HG02642 (cell line): ENCODE measurements at regions not wholly inside any gene's neighbourhood (a gene's known extent, or its start where the extent isn't known, plus 50 kb on each side); places are given as distances from the start of the nearest gene placed in this dataset.

Source experiments
- ATAC-seq: cut with Tn5 transposase; IDR thresholded peaks from one replicate; pipeline ENCODE4 v1.9.1; 2021; ENCODE audit warnings: mild to moderate bottlenecking; ENCODE audit not compliant: unreplicated experiment, poor library complexity

DNA sequence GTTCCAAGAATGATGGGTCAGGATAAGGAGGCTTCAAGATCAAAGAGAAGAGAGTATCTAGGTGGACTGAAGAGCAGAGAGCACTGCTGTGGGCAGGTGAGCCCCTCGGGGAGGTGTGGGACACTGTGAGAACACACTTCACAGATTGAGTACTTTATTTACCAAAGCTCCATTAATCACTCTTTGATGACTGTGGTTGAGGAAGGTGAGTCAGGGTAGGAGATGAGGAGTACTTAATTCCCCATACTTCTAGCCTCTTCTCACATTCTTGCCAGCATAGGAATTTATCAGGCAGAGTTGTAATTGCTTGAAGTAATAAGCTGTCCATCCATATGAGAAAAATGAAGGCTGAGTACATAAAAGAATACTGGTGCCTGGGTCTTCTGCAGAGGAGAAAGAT is 375.3 kb downstream of the PCDH10 start:
- no peak for ATAC-seq

DNA sequence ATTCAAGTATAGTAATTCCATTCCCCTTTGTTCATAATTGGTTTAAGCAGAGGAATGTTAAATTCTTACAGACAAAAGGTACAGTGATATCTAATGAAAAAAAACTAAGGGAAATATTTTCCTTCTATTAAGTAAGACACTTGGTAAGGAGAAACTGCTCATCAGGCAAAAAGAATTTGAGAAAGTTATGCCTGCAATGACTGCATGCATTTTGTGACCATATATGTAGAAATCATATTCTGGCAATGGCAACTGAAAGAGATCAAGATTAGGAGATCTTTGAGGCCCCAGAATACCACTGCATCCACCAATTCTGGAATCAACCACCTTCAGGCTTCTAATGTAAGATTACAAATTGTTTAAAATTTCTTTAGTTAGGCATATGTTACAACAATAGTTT is 364.8 kb downstream of the PCDH10 start:
- ATAC-seq, result no peak

DNA sequence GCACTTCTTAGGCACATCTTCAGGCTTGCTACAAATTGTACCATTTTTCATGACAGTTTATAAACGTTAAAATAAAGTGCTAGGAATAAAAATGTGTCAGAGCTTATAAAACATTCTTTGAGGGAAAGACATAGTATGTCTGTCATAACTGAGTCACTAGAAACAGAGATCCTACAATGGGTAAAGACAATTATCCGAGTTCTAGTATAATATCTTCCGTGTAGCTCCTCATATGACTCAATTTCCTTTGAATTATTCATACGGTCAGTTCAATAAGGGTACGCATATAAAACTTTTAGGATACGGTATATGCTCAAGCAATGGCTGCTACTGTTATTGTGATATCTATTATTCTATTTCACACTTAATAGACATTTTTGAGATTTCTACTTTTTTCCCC is 349.1 kb downstream of the PCDH10 start:
- ATAC-seq, result no peak

DNA sequence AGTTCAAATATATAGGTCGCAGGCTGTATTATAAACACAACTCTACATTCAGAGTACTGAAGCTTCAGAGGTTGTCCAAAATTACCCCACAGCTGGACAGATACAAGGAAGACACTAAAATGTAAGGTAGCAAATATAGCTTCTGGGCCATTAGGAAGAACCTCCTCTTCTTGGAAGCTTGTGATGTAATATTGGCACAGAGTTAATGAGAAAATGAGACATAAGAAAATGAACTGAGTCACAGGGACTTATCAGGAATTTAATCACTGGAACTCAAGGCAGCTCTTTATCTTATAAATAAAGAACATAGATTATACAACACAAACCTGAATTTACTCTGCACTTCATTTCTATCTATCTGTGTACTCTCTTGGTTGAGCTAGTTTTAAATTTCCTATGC is 344.7 kb downstream of the PCDH10 start:
- ATAC-seq, result no peak

DNA sequence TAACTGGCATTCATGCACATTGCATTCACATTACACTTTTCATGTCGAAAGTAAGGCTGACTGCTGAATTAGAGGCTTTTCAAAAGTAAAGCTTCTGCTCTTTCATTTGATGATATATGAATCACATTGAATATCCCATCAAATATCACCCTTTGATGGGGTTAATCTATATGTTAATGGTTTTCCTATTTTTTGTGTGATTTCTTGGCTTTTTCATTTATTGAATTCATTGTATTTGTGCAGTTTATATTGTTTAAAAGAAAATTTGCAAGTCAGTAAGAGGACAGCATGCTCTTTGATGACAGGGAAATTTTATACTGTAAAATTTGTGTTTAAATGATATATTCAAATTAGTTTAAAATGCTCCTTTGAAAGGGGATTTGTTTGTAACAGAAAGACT is 344.1 kb downstream of the PCDH10 start:
- no peak for ATAC-seq

DNA sequence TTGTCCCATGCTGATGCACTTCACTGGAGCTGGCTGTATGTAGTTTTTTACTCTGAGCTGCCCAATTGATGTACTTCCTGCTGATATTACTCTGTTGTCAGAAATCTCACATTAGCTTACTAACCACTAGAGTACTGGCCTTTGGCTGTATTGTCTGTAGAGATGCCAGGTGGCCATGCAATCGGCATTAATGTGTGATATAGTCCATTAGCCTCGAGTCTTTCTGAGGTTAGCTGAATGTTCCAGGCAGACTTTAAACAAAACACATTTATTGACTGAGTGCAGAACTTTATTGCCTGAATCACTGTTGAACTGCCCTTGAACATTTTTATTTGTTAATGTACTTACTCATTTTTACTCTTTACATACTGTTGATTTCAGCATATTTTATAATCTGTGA is 335.2 kb downstream of the PCDH10 start:
- no peak for ATAC-seq

DNA sequence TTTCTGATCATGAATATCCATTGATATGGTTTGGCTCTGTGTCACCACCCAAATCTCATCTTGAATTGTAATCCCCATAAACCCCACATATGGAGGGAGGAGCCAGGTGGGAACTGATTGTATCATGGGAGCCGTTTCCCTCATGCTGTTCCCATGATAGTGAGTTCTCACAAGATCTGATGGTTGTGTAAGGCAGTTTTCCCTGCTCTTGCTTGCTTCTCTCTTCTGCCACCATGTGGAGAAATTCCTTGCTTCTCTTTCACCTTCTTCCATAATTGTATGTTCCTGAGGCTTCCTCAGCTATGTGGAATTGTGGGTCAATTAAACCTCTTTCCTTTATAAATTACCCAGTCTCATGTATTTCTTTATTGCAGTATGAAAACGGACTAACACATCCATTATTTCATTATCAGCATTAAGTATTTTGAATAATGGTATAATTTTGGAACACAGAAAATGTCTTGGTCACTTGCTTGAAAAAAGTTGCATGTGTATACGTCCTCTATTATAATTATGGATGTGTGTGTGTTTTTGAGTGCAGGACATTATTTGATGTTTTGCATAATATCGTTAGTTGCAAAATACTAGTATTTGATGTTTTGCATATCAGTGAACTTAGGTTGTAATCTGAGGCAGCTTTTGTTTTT is 334.6 kb downstream of the PCDH10 start:
- ATAC-seq, result no peak

DNA sequence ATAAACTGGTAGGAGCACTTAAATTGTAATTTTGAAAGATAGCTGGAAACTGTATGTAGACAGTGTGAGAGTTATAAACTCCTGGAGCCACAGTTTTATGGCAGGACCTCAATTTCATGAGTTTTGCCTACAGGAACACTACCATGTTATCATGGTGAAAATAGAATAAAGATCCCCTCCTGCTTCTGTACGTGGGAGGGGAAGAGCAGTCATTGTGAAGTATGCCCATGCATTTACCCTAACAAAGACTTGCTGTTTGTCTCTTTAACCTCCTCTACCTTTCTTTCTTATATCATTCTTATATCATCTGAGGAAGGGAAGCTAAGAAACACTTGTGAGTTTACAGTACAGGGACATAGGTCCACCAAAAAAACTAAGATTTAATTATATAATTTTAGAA is 327.0 kb downstream of the PCDH10 start:
- ATAC-seq, result no peak

DNA sequence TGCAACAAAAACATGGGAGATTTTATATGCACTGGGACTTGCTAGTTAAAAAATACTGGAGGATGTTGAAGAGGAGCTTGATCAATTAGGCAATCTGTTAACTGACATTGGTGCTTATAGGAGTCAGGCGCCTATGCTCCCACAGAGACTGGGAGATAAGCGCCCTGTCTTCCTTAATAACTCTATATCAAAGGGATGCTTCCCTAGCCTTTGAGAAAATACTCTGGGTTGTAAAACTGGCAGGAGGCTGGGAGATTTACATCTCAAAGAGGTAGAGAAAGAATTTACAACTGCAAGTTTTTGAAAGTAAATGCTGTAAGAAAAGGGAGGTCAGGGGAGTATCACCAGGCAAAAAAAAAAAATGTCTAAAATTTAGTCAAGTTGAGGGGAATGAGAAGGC is 325.4 kb downstream of the PCDH10 start:
- no peak for ATAC-seq

DNA sequence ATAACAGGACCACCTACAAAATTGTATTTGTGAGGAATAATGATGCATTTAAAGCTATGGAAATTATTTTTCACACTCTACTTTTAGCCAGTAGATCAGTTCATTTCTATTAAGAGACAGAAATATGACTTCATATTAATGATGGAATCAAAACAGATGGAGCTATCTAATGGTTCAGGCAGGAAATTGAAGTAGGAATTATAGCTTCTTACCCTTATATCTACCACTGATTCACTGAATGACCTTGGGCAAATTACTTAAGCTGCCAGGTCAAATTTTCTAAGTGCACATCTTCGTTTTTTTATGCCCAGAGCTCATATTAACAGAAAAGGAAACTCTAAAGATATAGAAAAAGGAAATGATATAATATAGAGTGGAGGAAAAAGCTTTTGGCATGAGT is 323.1 kb downstream of the PCDH10 start:
- no peak for ATAC-seq

DNA sequence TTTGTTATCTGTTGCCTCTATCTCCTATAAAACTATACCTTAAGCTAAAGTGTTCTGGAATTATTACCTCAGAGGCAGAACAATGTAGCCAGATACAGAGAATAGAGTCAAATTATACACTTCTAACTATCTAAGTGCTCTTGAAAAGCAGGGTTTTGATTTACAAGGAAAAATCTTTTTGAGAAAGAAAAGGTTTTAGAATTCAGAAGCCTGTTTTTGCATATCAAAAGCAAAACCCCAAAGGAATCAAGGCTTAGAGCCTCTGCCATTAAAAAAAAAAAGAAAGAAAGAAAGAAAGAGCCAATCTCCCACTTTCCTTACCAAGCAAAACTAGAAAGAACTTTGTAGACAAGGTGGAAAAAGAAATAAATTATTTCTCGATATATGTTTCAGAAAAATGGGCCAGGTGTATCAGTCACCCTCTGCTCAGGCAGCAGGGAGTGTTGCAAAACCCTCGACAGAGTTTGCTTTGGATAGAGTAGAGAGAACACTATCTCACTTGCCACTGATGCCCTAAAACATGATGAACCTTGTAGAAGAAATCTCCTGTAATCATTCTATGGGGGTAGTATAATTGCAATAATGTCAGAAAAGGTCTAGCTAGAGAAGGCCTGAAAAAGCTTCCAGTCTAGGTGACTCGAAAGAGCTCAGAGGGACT is 318.3 kb downstream of the PCDH10 start:
- no peak for ATAC-seq

DNA sequence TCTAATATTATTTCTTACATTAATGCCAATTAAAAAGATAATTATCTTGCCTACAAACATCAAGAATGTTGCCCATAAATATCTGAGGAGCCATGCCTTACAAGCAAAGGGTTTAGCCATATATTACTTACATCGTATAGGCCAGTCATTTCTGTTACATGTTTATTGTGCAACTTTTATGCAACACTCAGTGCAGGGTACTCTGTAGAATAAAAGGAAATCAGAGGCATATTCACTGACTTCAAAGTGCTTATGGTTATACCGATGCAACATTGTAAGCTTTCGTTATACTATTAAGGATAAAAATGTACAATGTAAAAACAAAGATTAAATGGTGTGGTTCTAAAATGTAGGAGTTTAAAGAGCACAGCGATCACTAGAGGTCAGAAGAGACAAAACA is 315.9 kb downstream of the PCDH10 start:
- ATAC-seq, result no peak

DNA sequence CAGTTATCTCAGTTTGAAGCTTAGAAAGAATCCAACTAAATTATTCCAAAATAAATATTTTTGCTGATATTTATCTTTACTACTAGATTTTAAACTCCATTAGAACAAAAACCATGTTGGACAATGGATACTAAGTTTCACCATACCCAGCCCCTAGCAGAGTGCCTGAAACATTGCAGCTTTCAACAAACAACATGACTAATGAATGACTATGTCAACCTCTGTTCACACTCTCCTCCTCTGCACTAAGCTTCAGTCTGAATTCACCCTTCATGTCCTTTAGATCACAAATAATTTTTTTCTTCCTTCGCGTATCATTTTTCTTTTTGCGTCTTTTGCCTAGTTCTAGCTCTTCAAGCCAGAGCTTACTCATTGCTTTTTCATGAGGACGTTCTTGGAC is 315.2 kb downstream of the PCDH10 start:
- no peak for ATAC-seq

DNA sequence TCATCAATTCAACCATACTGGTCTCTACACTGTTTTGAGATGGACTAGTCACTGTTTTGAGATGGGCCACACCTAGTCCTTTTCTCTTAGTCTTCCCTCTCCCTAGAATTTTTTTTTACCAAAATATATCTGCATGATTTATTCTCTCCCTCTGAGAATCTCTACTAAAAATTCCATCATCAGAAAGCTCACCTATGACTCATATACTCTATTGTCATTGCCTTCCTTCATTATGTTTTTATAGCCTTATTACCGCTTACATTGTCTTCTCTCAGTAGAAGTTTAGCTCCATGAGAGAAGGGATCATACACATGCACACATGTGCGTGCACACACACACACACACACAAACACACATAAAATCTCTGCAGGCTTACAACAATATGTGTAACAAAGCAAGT is 303.6 kb downstream of the PCDH10 start:
- no peak for ATAC-seq

DNA sequence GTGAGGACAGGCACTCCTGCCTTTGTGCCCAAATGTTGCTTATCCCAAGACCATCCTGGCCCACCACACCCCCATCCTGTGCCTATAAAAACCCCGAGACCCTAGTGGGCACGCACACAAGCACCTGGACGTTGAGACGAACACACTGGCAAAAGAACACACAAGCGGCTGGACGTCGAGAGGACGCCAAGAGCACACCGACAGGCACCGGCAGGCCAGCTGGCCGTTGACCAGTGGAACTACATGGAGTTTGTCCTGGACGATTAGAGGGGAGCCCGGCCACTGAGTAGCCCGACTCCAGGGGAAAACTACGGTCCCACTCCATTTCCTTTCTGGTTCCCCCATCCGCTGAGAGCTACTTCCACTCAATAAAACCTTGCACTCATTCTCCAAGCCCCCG is 301.7 kb downstream of the PCDH10 start:
- ATAC-seq, result no peak

DNA sequence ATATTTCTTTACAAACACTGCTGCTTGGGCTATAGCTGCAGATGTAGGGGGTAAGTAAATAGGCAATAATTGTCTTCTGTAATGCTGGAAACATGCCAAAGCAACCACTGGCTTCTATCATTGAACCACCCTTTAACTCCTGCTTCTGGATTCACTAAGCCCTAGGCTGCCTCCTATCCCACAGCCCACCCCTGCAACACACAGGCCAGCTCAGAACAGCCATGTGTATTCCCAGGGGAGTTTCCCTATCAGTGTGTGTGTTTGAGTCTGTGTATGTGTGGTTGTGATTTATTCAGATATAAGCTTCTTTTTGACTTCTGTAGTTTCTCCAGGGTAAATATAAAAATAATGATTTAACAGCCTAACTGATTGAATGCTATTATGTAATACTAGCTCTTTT is 291.3 kb downstream of the PCDH10 start:
- no peak for ATAC-seq

DNA sequence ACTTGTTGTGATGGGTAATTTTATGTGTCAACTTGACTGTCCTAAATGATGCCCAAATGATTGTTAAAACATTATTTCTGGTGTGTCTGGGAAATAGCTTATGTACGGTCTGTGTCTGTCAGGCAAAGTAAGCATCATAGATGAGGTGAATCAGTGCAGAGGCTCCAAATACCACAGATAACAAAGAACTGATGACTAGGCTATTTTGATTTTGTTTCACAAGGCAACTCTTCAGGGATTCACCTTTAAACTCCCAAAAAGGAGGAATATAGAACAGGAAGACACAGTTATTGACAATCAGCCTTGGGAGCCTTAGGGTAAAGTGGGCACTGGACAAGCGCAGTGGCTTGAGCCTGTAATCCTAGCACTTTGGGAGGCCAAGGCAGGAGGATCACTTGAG is 290.7 kb downstream of the PCDH10 start:
- ATAC-seq, result no peak

DNA sequence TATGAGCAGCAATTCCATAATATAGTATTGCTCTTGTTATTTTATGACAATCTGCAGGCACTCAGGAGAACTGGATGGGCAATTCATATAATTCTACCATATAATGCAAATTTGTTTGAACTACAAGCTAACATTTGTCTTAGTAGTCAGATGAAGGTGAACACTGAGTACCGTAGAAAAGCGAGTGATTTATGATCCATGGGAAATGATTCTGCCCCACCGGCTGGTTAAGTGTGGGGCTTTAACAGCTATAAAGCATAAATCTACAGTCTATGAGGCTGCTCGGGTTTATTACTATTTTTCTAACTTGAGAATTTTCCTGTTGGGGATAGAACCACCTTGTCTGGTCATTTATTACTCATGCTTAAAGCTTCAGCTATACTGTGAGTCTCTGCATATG is 275.5 kb downstream of the PCDH10 start:
- ATAC-seq, result no peak

DNA sequence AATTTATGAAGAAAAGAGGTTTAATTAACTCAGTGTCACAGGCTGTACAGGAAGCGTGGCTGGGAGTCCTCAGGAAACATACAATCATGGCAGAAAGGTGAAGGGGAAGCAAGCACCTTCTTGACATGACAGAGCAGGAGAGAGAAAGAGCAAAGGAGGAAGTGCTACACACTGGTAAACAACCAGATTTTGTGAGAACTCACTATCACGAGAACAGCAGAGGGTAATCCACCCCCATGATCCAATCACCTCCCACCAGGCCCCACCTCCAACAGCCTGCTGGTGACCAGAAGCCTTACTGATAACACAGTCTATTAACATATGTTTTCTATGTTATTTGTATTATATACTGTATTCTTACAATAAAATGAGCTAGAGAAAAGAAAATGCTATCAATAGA is 254.8 kb downstream of the PCDH10 start:
- no peak for ATAC-seq

DNA sequence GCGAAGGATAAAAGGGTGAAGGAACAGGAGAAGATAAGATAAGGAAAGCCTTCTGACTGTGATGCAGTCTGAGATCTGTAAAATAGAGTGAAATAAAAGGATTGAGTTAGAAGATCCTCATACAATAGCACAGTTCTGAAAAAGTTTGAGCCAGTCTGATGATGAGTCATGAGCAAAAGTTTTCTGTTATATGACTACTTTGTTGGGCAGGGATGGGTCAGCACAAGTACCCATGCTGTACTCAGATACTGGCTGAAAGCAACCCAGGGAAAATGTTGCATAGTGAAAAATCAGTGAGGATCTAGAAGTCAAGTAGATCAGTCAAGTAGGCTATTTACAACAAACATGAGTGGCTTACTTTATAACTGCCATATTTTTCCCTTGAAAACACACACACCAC is 253.5 kb downstream of the PCDH10 start:
- no peak for ATAC-seq

DNA sequence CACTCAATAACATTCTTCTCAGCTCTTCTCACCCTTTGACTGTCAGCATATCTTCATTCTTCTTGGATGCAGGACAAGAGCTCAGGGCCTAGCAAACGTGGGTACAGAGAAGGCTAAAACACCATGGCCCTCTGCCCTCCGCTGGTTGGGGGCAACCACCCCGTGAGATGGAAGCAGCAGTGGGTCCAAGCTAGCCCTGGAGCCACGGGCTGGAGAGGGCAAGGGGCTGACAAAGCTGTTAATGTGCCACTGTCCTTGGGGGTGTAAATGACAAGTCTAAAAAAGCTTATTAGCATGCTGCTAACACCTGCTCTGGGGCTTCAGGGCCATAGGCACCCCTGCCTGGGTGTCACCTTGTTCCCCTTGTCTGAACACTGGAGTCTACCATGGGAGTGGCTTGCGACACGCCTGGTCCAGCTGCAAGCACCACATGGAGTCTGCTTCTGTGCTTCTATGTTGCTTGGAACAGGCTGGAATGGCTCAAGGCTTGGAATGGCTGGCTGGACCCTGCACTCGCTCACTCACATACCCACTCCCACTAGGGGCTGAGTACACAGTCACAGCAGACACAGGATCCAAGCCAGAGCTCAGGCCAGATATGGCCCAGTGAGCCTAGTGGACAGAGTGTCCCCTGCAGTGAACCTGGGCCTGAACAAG is 246.0 kb downstream of the PCDH10 start:
- no peak for ATAC-seq
